Heart right ventricle (tissue), 16 donors: ENCODE measurements at regions not wholly inside any gene's neighbourhood (a gene's known extent, or its start where the extent isn't known, plus 50 kb on each side); places are given as distances from the start of the nearest gene placed in this dataset.

Source experiments
- ATAC-seq, 8 donors: fragments of 200-7000 bp; cut with Tn5 transposase; one replicate each; pipeline ENCODE4 v1.9.1; 2020; ENCODE audit warnings: mild to moderate bottlenecking in 8 of 8, moderate library complexity in 8 of 8, moderate number of reproducible peaks in 1 of 8
- DNase-seq, 2 donors: peaks; one replicate each; pipeline ENCODE4 v3.0.0-alpha.2; 2020
- H3K27ac ChIP-seq, 10 donors: fragments of 200-600 bp; sonication (generic) in 2 of 10; one replicate each; pipeline versions ENCODE4 v1.5.0 to v1.8.0; 2020 to 2022; ENCODE audit warnings: mild to moderate bottlenecking in 3 of 10
- H3K27me3 ChIP-seq, 7 donors: fragments of 200-600 bp; one replicate each; pipeline ENCODE4 v1.8.0; 2021 to 2022; ENCODE audit warnings: mild to moderate bottlenecking in 2 of 7
- H3K36me3 ChIP-seq, 9 donors: fragments of 200-600 bp; sonication (generic) in 1 of 9; one replicate each; pipeline versions ENCODE4 v1.5.0 to v1.8.0; 2020 to 2022; ENCODE audit warnings: mild to moderate bottlenecking in 2 of 9
- H3K4me1 ChIP-seq, 9 donors: fragments of 200-600 bp; sonication (generic) in 1 of 9; one replicate each; pipeline versions ENCODE4 v1.5.0 to v1.8.0; 2020 to 2022; ENCODE audit warnings: mild to moderate bottlenecking in 4 of 9
- H3K4me3 ChIP-seq, 10 donors: fragments of 200-600 bp; sonication (generic) in 2 of 10; one replicate each; pipeline versions ENCODE4 v1.5.0 to v1.8.0; 2020 to 2022; ENCODE audit warnings: mild to moderate bottlenecking in 7 of 10, moderate library complexity in 2 of 10
- H3K9me3 ChIP-seq, 11 donors: fragments of 200-600 bp in 10 of 11; sonication (generic) in 2 of 11; one replicate each; pipeline versions ENCODE4 v1.5.0 to v1.8.0; 2013 to 2022; ENCODE audit warnings: mild to moderate bottlenecking in 2 of 11, control low read depth in 1 of 11, moderate library complexity in 1 of 11
- WGBS, 2 donors: extraction: QIAGEN DNeasy Blood & Tissue Kit; methylation state at CpG; one replicate each; pipeline ENCODE4 v1.1.7; 2013; ENCODE audit warnings: inconsistent platforms in 1 of 2; 5-methylcytosine and 5-hydroxymethylcytosine counted together
- intact Hi-C, 10 donors: fragments of 100-400 bp; cut with DNase I; formaldehyde crosslinking; loops; one replicate each; pipeline versions ENCODE4 v1.11.1 to v1.14.2; 2022
- TF ChIP-seq, protein P1 (sequence below), 9 donors: fragments of 200-600 bp; sonication (generic) in 2 of 9; IDR thresholded peaks; one replicate each; pipeline versions ENCODE4 v1.5.0 to v1.8.0; 2021 to 2022; ENCODE audit warnings: antibody characterized with exemption in 9 of 9, mild to moderate bottlenecking in 5 of 9, moderate library complexity in 1 of 9
- donor health status: Arrhythmogenic right ventricular cardiomyopathy.
- donor health status: ischemic (EF 13 %, LVEDD 7.1; RV severe dilation, severe dysfunction).
- donor health status: healthy with polysubstance abuse.
- donor health status: DM: no; HTN: yes; CAD: no.
- donor health status: DM: no; HTN: no; CAD: no.
- donor health status: ischemic (EF 25% LVEDD 6.9; RV normal size, moderate dysfunction).
- donor health status: ischemic (EF 25% LVEDD 5.7; RV mildly dilated, moderate dysfunction).
- donor health status: healthy.
- donor health status: DM: yes; HTN: yes; CAD: no.
- donor health status: Ischemic cardiomyopathy.
- donor health status: ischemic (EF 35%, LVEDD 5.7; RV mildly dilated, moderate dysfunction).
- donor health status: nonischemic (EF 11% LVEDD 7.7; RV severe dilation, severe dysfunction).
- donor health status: DM: yes; HTN: yes; CAD: no.
- donor health status: PGD.
- donor health status: ischemic (EF 29% LVEDD 5.4; RV normal size, mild dysfunction).
- donor health status: nonischemic (EF 23%, LVEDD 6.1; RV moderate dilation, normal function).

- no peak overlapping the region for H3K4me3 ChIP-seq
- intact Hi-C loops: loop anchor here in 1 of 10 donors (10.0 kb wide), 1 partner anchor 59 kb away; no protein-coding TSS in a partner anchor
- peak; percentile 85 to 97 (median 95) for ATAC-seq
- H3K27me3 ChIP-seq: no peaks in the 10 kb centered on the region
- peak overlapping the region in 6 of 10 donors; percentile 21 to 88 (median 71) for H3K27ac ChIP-seq
- H3K36me3 ChIP-seq: no peaks in the 10 kb centered on the region
- TF ChIP-seq, protein P1, sequence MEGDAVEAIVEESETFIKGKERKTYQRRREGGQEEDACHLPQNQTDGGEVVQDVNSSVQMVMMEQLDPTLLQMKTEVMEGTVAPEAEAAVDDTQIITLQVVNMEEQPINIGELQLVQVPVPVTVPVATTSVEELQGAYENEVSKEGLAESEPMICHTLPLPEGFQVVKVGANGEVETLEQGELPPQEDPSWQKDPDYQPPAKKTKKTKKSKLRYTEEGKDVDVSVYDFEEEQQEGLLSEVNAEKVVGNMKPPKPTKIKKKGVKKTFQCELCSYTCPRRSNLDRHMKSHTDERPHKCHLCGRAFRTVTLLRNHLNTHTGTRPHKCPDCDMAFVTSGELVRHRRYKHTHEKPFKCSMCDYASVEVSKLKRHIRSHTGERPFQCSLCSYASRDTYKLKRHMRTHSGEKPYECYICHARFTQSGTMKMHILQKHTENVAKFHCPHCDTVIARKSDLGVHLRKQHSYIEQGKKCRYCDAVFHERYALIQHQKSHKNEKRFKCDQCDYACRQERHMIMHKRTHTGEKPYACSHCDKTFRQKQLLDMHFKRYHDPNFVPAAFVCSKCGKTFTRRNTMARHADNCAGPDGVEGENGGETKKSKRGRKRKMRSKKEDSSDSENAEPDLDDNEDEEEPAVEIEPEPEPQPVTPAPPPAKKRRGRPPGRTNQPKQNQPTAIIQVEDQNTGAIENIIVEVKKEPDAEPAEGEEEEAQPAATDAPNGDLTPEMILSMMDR (IDR thresholded peaks at IDR 0.05): no peak
- peak in 1 of 2 donors; percentile 42 for DNase-seq
- 57 to 70% methylated on average over 7 of the region's 7 CpGs for WGBS, 2 donors
- peaks cover 0 to 32% (median 6%) of the 10 kb centered on the region in 9 donors for H3K4me1 ChIP-seq
- peaks cover 0 to 83% (median 16%) of the 10 kb centered on the region in 11 donors for H3K9me3 ChIP-seq
Measured at GRCh38 chr16:35713762-35714650, 2254.6 kb downstream of the TP53TG3F start.

- intact Hi-C loops: loop anchor here in 1 of 10 donors (10.0 kb wide), 1 partner anchor 60 kb away; no protein-coding TSS in a partner anchor
- TF ChIP-seq, protein P1 (IDR thresholded peaks at IDR 0.05): no peak
- WGBS, 2 donors: 51 to 67% methylated on average over 3 of the region's 3 CpGs
- Histone ChIP-seq H3K36me3 (no peaks in the 10 kb centered on the region), H3K9me3 (peaks cover 0 to 83% (median 16%) of the 10 kb centered on the region in 11 donors), H3K27ac (peak overlapping the region in 6 of 10 donors; percentile 21 to 88 (median 71)), H3K27me3 (no peaks in the 10 kb centered on the region), H3K4me3 (no peak overlapping the region), H3K4me1 (peaks cover 0 to 32% (median 6%) of the 10 kb centered on the region in 9 donors)
- ATAC-seq (peak; percentile 83 to 96 (median 90)), DNase-seq (peak in 1 of 2 donors; percentile 27)
Measured at GRCh38 chr16:35714665-35715064, 2255.3 kb downstream of the TP53TG3F start.

DNA sequence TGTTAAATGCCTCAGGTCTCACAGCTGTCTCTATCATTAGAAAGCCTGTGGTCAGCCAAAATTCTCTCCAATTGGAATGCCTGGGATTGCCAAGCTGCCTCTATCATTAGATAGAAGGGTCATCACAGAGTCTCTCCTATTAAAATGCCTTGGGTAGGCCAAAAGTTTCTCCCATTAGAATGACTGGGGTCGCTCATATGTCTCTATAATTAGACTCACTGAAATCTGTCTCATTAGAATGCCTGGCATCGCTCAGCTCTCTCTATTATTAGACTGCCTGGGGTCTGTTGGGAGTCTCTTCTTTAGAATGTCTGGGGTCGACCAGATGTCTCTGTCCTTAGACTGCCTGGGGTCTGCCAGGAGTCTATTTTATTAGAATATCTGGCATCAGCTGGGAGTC lies 2265.1 kb downstream of the TP53TG3F start:
- Histone ChIP-seq H3K4me3 (no peak overlapping the region), H3K4me1 (peaks cover 0 to 40% (median 9%) of the 10 kb centered on the region in 9 donors), H3K27ac (peak overlapping the region in 1 of 10 donors; percentile 43), H3K36me3 (no peaks in the 10 kb centered on the region), H3K9me3 (peaks cover 0 to 89% (median 13%) of the 10 kb centered on the region in 11 donors), H3K27me3 (no peaks in the 10 kb centered on the region)
- TF ChIP-seq, protein P1 (IDR thresholded peaks at IDR 0.05): no peak
- WGBS, 2 donors: 31% methylated on average over 3 of the region's 3 CpGs
- ATAC-seq (peak in 6 of 8 donors; percentile 53 to 83 (median 60)), DNase-seq (no peak)
- intact Hi-C loops: loop anchor here in 1 of 10 donors (10.0 kb wide), 1 partner anchor 70 kb away; no protein-coding TSS in a partner anchor

DNA sequence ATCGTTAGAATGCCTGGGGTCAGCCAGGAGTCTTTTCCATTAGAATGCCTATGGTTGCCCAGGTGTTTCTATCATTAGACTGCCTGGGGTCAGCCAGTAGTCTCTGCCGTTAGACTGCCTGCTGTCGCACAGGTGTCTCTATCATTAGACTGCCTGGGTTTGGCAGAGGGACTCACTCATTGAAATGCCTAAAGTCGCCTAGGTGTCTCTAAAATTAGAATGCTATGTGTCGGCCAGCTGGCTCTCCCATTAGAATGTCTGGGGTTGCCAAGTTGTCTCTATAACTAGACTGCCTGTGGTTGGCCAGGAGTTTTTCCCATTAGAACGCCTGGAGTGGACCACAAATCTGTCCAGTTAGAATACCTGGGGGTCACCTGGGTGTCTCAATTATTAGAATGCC lies 2266.5 kb downstream of the TP53TG3F start:
- Histone ChIP-seq H3K27ac (peak overlapping the region in 2 of 10 donors; percentile 26 to 44), H3K4me1 (peaks cover 0 to 40% (median 9%) of the 10 kb centered on the region in 9 donors), H3K36me3 (no peaks in the 10 kb centered on the region), H3K4me3 (no peak overlapping the region), H3K9me3 (peaks cover 0 to 95% (median 13%) of the 10 kb centered on the region in 11 donors), H3K27me3 (no peaks in the 10 kb centered on the region)
- DNase-seq (peak in 1 of 2 donors; percentile 17), ATAC-seq (peak in 7 of 8 donors; percentile 70 to 87 (median 80))
- intact Hi-C loops: loop anchor here in 2 of 10 donors (5.0 to 10.0 kb wide), 2 partner anchors 46 to 69 kb away; no protein-coding TSS in a partner anchor
- TF ChIP-seq, protein P1 (IDR thresholded peaks at IDR 0.05): no peak
- WGBS, 2 donors: 40 to 64% methylated on average over 6 of the region's 6 CpGs
